HFF-Myc (cell line): ENCODE measurements at regions not wholly inside any gene's neighbourhood (a gene's known extent, or its start where the extent isn't known, plus 50 kb on each side); places are given as distances from the start of the nearest gene placed in this dataset.

Experiments used
- DNase-seq: peaks from one replicate; pipeline ENCODE4 v3.0.0-alpha.2; 2011; ENCODE audit warnings: low read depth; ENCODE audit errors: extremely low read depth
- H3K4me3 ChIP-seq: replicated peaks from 2 replicates; pipeline ENCODE4 v1.5.1; 2011; ENCODE audit warnings: low read depth, mild to moderate bottlenecking, control low read depth, low read length
- CTCF ChIP-seq: IDR thresholded peaks from 2 replicates; pipeline ENCODE4 v1.5.1; 2012; ENCODE audit warnings: mild to moderate bottlenecking, low read depth, low read length, control low read depth; ENCODE audit errors: missing control alignments

GRCh38 chr2:66846887-66847286 is 412.0 kb downstream of the MEIS1 start:
- no peak for DNase-seq
- TF ChIP-seq CTCF, result no peak
- H3K4me3 ChIP-seq, result no peak overlapping the region

- no peak overlapping the region for H3K4me3 ChIP-seq
- TF ChIP-seq CTCF, result no peak
- DNase-seq, result no peak
Measured at GRCh38 chr2:66849153-66849755, 414.3 kb downstream of the MEIS1 start.

- no peak overlapping the region for H3K4me3 ChIP-seq
- no peak for TF ChIP-seq CTCF
- no peak for DNase-seq
Measured at GRCh38 chr2:66850376-66850775, 415.5 kb downstream of the MEIS1 start.

- H3K4me3 ChIP-seq, result no peak overlapping the region
- no peak for DNase-seq
- no peak for TF ChIP-seq CTCF
Measured at GRCh38 chr2:66851449-66851872, 416.5 kb downstream of the MEIS1 start.

- H3K4me3 ChIP-seq, result no peak overlapping the region
- no peak for TF ChIP-seq CTCF
- DNase-seq, result no peak
Measured at GRCh38 chr2:66852953-66853352, 418.0 kb downstream of the MEIS1 start.

- DNase-seq, result no peak
- TF ChIP-seq CTCF, result no peak
- H3K4me3 ChIP-seq, result no peak overlapping the region
Measured at GRCh38 chr2:66853585-66853984, 418.7 kb downstream of the MEIS1 start.

- DNase-seq, result no peak
- no peak overlapping the region for H3K4me3 ChIP-seq
- TF ChIP-seq CTCF, result no peak
Measured at GRCh38 chr2:66854298-66854697, 419.4 kb downstream of the MEIS1 start.
